ENCODE measurements at regions not wholly inside any gene's neighbourhood (a gene's known extent, or its start where the extent isn't known, plus 50 kb on each side); places are given as distances from the start of the nearest gene placed in this dataset.

- no peak for TF ChIP-seq POLR2AphosphoS5 (IDR thresholded peaks at IDR 0.05; ENCODE audit: low read depth, low read length)
- no peak for TF ChIP-seq POLR2A (IDR thresholded peaks at IDR 0.05; ENCODE audit: low read depth, low read length)
Observed at GRCh38 chr11:127677660-127678425, 677.3 kb upstream of the KIRREL3 start.
